Liver (tissue), 8 donors: ENCODE measurements at regions not wholly inside any gene's neighbourhood (a gene's known extent, or its start where the extent isn't known, plus 50 kb on each side); places are given as distances from the start of the nearest gene placed in this dataset.

Experiments used
- DNase-seq: peaks from one replicate; pipeline ENCODE4 v3.0.0-alpha.2; 2017; ENCODE audit warnings: low spot score
- H3K27ac ChIP-seq, 2 donors: one replicate each; pipeline ENCODE4 v1.7.0; 2013; ENCODE audit warnings: inconsistent platforms in 2 of 2, low read length in 2 of 2, control low read depth in 1 of 2, low read depth in 1 of 2, mild to moderate bottlenecking in 1 of 2
- H3K27me3 ChIP-seq, 4 donors: one replicate each; pipeline versions ENCODE4 v1.6.1 to v1.7.0; 2013; ENCODE audit warnings: low read length in 3 of 4, inconsistent platforms in 1 of 4, mild to moderate bottlenecking in 1 of 4, moderate library complexity in 1 of 4; ENCODE audit not compliant: control insufficient read depth in 4 of 4, insufficient read depth in 4 of 4
- H3K36me3 ChIP-seq, 4 donors: one replicate each; pipeline versions ENCODE4 v1.6.1 to v1.7.0; 2013; ENCODE audit warnings: low read length in 3 of 4, mild to moderate bottlenecking in 3 of 4, low read depth in 1 of 4, moderate library complexity in 1 of 4; ENCODE audit not compliant: control insufficient read depth in 4 of 4, insufficient read depth in 3 of 4
- H3K4me1 ChIP-seq, 4 donors: one replicate each; pipeline versions ENCODE4 v1.6.1 to v1.7.0; 2013; ENCODE audit warnings: low read length in 3 of 4, mild to moderate bottlenecking in 3 of 4, moderate library complexity in 1 of 4; ENCODE audit not compliant: control insufficient read depth in 4 of 4, insufficient read depth in 4 of 4
- H3K4me3 ChIP-seq, 3 donors: one replicate each; pipeline versions ENCODE4 v1.6.1 to v1.7.0; 2013; ENCODE audit warnings: low read length in 3 of 3, control low read depth in 1 of 3, low read depth in 1 of 3, mild to moderate bottlenecking in 1 of 3
- H3K9ac ChIP-seq, 2 donors: one replicate each; pipeline ENCODE4 v1.7.0; 2013; ENCODE audit warnings: low read length in 2 of 2, mild to moderate bottlenecking in 2 of 2, moderate library complexity in 2 of 2, control low read depth in 1 of 2, low read depth in 1 of 2
- H3K9me3 ChIP-seq, 4 donors: one replicate each; pipeline versions ENCODE4 v1.6.1 to v1.7.0; 2013; ENCODE audit warnings: low read length in 3 of 4; ENCODE audit not compliant: control insufficient read depth in 4 of 4
- CTCF ChIP-seq: fragments of 150-350 bp; IDR thresholded peaks from 2 replicates; pipeline ENCODE4 v1.5.1; 2017; ENCODE audit warnings: improper control_type of control experiment, low read depth, low read length; ENCODE audit not compliant: missing input control
- FOXA1 ChIP-seq: IDR thresholded peaks from 2 replicates; pipeline ENCODE4 v1.6.1; 2016; ENCODE audit warnings: antibody characterized with exemption
- FOXA2 ChIP-seq: IDR thresholded peaks from 2 replicates; pipeline ENCODE4 v1.6.1; 2016; ENCODE audit warnings: antibody characterized with exemption
- HNF4G ChIP-seq: IDR thresholded peaks from 2 replicates; pipeline ENCODE4 v1.6.1; 2016; ENCODE audit warnings: antibody characterized with exemption
- JUND ChIP-seq, 2 donors: IDR thresholded peaks; 2 replicates each; pipeline ENCODE4 v1.6.1; 2016; ENCODE audit warnings: antibody characterized with exemption in 2 of 2
- MAX ChIP-seq: IDR thresholded peaks from 2 replicates; pipeline ENCODE4 v1.6.1; 2016; ENCODE audit warnings: antibody characterized with exemption
- RAD21 ChIP-seq, 2 donors: IDR thresholded peaks; 2 replicates each; pipeline ENCODE4 v1.6.1; 2016; ENCODE audit warnings: antibody characterized with exemption in 2 of 2, mild to moderate bottlenecking in 2 of 2
- REST ChIP-seq: IDR thresholded peaks from 2 replicates; pipeline ENCODE4 v1.6.1; 2016; ENCODE audit warnings: antibody characterized with exemption, mild to moderate bottlenecking
- SP1 ChIP-seq: IDR thresholded peaks from 2 replicates; pipeline ENCODE4 v1.6.1; 2018; ENCODE audit warnings: antibody characterized with exemption, mild to moderate bottlenecking
- YY1 ChIP-seq: IDR thresholded peaks from 2 replicates; pipeline ENCODE4 v1.6.1; 2016; ENCODE audit warnings: antibody characterized with exemption, mild to moderate bottlenecking
- ZBTB33 ChIP-seq: IDR thresholded peaks from 2 replicates; pipeline ENCODE4 v1.6.1; 2016; ENCODE audit warnings: antibody characterized with exemption
- WGBS: extraction: QIAGEN DNeasy Blood & Tissue Kit; methylation state at CpG from one replicate; pipeline ENCODE4 v1.1.7; 2013; 5-methylcytosine and 5-hydroxymethylcytosine counted together
- donor health status: healthy.
- donor health status: healthy.
- donor health status: healthy.
- donor health status: healthy.
- donor health status: healthy.

GRCh38 chr22:48567213-48567975, 1260.3 kb downstream of the BRD1 start:
- Histone ChIP-seq H3K36me3 (no peaks in the 10 kb centered on the region), H3K4me3 (no peak overlapping the region), H3K27ac (no peak overlapping the region), H3K9me3 (peaks cover 0 to 8% (median 2%) of the 10 kb centered on the region in 4 donors), H3K4me1 (no peaks in the 10 kb centered on the region), H3K27me3 (no peaks in the 10 kb centered on the region), H3K9ac (no peak overlapping the region)
- no peak for DNase-seq
- TF ChIP-seq YY1 (no peak), FOXA2 (no peak), RAD21 (IDR thresholded peaks at IDR 0.05) (no peak), CTCF (no peak), HNF4G (no peak), ZBTB33 (no peak)
- 52% methylated on average over 18 of the region's 18 CpGs for WGBS

GRCh38 chr22:48566741-48567140, 1260.9 kb downstream of the BRD1 start:
- Histone ChIP-seq H3K27ac (no peak overlapping the region), H3K9me3 (peaks cover 0 to 8% (median 2%) of the 10 kb centered on the region in 4 donors), H3K4me1 (no peaks in the 10 kb centered on the region), H3K4me3 (no peak overlapping the region), H3K27me3 (no peaks in the 10 kb centered on the region), H3K9ac (no peak overlapping the region), H3K36me3 (no peaks in the 10 kb centered on the region)
- WGBS: 66% methylated on average over 13 of the region's 13 CpGs
- TF ChIP-seq FOXA1 (no peak), SP1 (no peak), REST (no peak), MAX (no peak), JUND (IDR thresholded peaks at IDR 0.05) (no peak), CTCF (no peak), FOXA2 (no peak)
- no peak for DNase-seq
